Vagina (tissue), 2 donors: ENCODE measurements at regions not wholly inside any gene's neighbourhood (a gene's known extent, or its start where the extent isn't known, plus 50 kb on each side); places are given as distances from the start of the nearest gene placed in this dataset.

Experiments
- CTCF ChIP-seq, 3 experiments: fragments of 450-650 bp in 2 of 3; fragments of 200-600 bp in 1 of 3; sonication (generic) in 1 of 3; IDR thresholded peaks; one replicate each; pipeline ENCODE4 v1.5.1; 2017 to 2019; ENCODE audit warnings: antibody characterized with exemption in 3 of 3, mild to moderate bottlenecking in 2 of 3, moderate library complexity in 2 of 3
- POLR2A ChIP-seq, 2 donors: fragments of 450-650 bp; IDR thresholded peaks; one replicate each; pipeline ENCODE4 v1.6.1; 2017; ENCODE audit warnings: antibody characterized with exemption in 2 of 2, mild to moderate bottlenecking in 2 of 2, moderate library complexity in 2 of 2
- POLR2AphosphoS5 ChIP-seq, 2 donors: sonication (generic); formaldehyde crosslinking; IDR thresholded peaks; one replicate each; pipeline ENCODE4 v1.9.0; 2017; ENCODE audit warnings: antibody characterized with exemption in 2 of 2, mild to moderate bottlenecking in 2 of 2, low read depth in 1 of 2; ENCODE audit not compliant: insufficient read depth in 1 of 2

- TF ChIP-seq POLR2A (IDR thresholded peaks at IDR 0.05) (no peak), CTCF (IDR thresholded peaks at IDR 0.05) (no peak), POLR2AphosphoS5 (IDR thresholded peaks at IDR 0.05; ENCODE audit: insufficient read depth in 1 of 2, low read depth in 1 of 2) (no peak)
These were observed 72.0 kb upstream of the FAM20C start for GRCh38 chr7:120164-120991.
